ENCODE measurements at regions not wholly inside any gene's neighbourhood (a gene's known extent, or its start where the extent isn't known, plus 50 kb on each side); places are given as distances from the start of the nearest gene placed in this dataset.
A peak's percentile ranks its signal among the peaks of the same experiment; 100 is the strongest.
"Not testable (repeated sequence)": the region's sequence is repeated elsewhere in the genome, so short reads cannot be mapped to it uniquely, and the experiment has no call there.

DNA sequence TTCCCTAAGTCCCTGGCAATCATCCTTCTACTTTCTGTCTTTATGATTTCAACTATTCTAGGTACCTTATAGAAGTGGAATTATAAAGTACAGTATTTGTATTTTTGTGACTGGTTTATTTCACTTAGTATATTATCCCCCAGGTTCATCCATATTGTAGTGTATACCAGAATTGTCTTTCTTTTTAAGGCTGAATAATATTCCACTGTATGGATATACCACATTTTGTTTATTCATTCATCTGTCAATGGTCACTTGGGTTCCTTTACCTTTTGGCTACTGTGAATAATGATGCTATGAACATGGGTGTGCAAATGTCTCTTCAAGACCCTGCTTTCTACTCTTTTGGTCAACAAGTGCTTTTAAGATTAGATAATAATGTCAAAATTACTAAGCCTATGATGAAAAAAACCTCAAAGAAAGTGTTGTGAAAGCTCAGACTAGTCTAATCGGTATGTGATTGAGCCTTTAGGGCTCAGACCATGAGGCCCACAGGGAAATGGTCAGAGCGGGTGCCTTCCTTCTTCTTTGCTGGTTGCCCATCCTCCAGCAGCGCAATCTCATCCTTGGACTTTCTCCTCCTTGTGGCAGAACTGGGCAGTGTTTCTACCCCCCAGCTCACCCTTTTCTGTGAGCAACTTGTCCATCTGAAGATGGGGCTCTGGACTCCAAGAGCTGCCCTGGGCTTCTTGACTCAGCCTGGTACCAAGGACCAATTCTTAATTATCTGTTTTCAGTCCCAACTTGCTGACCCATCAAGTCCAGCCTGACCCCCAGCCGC lies 105.4 kb downstream of the TTC8 start:
- no peak for DNase-seq (ENCODE audit: low read depth)

DNA sequence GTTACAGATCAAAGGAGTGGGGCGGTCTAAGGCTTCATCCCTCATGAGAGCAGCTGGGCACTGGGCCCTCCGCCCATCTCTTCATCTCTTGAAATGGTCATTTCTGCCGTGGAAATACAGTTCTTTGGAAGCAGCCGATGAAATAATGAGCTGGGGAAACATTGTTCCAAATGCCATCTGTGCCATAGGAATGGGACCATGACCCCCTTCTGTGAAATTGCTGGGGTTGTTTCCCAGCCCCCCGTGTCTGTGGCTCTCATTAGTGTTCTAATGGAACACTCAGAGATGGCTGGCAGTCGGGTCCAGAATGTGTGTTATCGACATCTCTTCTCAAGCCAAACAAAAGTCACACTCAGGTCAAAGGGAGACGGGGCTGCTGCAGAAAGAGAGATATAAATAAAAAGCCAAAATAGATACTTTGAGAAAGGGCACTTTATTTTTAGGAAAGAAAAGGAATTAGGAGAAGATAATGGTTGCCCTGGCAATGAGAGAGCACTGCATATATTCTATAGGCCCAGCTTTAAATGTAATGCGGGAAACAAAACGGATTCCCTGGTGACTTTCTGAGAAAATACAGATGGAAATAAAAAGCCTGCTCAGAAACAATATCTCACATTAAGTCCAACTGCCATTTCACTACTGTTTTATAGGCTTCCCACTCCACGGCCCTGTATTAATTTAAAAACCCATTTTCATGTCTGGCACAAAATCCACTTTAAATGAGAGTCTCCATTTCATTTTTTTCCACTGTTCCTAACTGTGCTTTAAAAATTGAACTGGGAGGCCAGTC lies 107.1 kb downstream of the TTC8 start:
- no peak for DNase-seq (ENCODE audit: low read depth)

DNA sequence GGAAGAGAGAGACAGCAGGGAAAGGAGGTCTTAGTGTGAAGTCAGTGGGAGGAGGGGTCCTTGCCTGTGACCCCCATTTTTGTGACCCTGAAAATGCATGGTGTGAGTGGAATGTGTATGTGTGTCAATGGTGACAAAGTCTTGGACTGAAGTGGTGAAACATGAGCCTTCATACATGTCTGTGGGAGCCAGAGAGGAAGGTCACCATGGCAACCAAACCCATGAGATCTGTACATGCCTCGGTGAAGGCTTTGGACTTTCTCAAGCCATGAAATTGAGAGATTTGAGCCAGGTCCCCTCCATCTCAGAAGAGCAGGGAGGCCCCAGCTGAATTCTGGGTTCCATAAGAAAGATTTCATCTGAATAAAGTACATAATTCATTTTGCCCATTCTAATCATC lies 108.7 kb downstream of the TTC8 start:
- DNase-seq (ENCODE audit: low read depth) = no peak

DNA sequence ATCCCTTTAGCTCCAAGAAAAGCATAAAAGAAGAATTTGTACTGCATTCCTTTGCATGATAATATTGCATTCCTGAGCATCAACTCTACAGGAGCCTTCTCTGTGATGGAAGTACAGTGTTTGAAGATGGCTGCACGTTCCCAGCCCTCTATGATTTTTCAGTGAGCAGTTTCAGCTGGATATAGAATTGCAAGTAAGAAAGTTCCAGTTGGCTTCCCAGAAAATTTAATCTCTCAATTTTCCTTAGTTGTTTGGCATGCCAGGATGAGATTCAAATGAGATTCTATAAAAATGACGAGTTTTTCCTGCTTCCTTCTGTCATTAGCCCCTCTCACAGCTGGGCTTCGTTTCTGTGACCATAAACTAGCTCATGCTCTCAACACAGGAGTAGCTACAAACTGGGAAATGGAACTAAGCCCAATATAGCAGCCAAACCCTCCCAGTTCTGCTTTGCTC lies 109.9 kb downstream of the TTC8 start:
- DNase-seq (ENCODE audit: low read depth) = no peak

DNA sequence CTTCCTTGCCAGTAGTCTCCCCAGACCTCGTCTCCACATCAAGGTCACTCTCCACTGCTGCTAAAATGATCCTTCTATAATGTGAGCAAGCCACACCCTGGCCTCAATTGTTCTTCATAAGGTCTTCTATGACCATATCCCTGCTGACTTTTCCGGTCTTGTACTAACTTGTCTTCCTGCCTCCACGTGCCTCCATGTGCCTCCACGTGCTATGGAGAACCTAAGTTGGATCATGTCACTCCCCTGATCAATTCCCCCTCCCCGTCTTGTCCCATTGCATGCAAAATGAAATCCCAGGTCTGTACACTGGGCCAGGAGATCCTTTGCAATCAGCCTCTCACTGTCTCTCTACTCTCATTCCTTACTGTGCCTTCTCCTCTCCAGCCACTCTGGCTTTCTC lies 110.6 kb downstream of the TTC8 start:
- no peak for DNase-seq (ENCODE audit: low read depth)

DNA sequence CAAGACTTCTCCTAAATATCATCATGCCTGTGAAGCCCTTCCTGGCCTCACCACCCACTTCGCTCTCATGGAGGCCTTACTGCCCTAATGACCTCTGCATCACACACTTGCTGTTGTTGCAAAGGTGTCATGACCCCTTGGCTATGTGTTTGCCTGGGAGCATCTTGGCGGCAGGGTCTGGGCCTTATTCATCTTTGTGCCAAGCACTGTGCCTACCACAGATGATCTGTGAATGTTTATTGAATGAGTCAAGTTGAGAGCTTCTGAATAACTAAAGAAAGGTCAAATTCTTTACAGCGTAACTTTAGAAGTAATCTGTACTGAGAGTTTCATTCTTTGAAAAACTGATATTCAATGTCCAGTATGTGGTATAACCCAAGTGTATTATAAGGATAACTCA lies 113.3 kb downstream of the TTC8 start:
- DNase-seq (ENCODE audit: low read depth) = no peak

DNA sequence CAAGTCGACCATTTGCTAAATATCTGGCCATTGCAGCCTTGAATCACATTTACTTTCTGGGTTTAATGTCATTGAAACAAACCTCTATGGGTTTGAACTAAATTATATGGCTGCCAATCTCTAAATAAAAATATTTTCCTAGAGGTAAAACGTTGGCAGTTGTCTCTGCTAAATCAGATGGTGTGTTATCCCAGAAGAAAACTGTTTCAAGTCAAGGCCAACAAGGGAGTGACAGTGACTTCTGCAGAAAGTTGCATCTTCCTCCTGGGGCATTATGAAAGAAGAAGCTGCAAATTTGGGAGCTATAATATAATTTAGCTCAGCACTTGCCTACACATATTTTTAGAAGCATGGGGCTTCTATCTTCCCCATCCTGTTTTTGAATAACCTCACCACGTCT lies 116.2 kb downstream of the TTC8 start:
- no peak for DNase-seq (ENCODE audit: low read depth)

DNA sequence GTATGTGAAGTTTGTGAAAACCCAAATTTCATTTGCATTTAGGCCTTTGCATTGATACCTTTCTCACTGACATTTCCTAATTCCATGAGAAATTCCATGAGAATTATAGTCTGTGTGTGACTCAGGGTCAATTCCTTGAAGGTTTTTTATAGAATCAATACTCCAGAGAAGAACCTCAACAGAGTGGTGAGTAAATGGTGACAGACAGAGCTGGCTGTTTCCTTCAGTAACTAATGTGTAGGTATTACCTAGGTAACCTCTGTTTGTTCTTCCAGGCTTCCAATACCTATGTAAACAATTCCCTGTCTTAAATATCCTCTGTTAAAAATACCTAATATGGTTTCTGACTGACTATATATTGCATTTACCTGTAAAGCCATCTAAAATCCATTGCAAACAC lies 117.0 kb downstream of the TTC8 start:
- no peak for DNase-seq (ENCODE audit: low read depth)

DNA sequence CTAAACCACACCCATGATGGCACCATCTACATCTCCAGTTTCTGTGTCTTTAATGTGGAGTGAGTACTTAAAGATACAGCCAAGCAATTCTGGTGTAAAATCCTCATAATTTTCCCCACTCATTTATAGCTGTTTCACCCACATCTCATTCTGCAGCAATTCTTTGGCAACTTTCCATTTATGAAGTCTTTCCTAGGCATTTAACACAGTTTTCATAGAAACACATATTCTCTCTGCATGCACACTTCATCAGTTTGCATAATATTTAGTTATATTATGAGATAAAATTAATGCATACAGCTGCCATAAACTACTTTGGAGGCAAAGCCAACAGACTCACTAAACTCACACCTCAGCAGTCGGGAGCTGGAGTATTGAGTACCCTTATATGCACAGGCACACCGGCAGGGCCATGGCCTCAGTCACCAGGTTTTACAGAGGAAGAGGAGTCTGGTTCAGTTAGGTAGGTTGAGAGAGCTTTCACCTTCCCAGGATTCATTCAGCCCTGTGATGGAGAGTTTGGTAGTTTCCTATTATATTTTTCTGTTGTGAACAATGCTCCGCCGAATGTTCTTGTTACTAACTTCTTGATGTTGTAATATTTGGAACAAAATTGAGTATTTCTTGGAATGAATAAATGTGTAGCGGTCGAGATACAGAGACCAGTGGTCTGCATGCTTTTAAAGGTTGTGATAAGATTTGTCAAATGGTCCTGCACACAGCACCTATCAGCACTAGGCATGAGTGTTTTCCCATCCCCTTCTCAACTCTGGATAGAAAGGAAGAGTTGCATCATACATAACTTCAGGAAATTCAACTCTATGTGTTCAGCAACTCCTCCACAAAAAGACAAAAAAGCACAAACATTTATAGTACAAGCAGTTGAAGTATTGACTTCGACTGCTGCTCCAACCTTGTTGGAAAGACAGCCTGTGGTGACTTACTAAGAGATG lies 123.5 kb downstream of the TTC8 start:
- DNase-seq (ENCODE audit: low read depth) = no peak

DNA sequence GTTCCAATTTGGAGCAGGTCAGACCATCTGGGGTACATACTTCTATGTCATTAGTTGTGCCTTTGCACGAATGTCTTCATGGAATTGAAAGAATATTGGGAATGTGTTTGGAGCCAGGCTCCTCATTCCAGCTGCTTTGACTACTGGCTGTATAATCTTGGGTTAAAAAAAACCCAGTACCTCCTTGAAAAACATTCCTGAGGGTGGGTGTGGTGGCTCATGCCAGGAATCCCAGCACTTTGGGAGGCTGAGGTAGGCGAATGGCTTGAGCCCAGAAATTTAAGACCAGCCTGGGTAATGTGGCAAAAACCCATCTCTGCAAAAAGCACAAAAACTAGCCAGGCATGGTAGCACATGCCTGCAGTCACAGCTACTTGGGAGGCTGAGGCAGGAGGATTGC lies 125.6 kb downstream of the TTC8 start:
- DNase-seq (ENCODE audit: low read depth) = no peak

DNA sequence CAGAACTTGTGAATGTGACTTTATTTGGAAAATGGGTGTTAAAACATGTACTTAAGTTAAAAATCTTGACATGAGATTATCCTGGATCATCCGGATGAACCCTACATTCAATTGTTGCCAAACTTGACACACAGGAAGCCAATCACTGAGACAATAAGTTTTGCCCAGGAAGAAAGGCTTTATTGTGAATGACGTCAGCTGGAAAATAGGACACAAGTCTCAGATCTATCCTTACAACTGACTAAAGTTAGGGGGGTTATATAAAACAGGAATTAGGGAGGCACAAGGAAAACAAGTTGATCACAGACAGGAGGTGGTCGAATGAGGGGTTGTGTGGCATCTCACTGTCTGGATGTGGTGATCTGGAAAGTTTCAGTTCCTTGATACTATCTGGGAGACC lies 126.9 kb downstream of the TTC8 start:
- DNase-seq (ENCODE audit: low read depth) = no peak

DNA sequence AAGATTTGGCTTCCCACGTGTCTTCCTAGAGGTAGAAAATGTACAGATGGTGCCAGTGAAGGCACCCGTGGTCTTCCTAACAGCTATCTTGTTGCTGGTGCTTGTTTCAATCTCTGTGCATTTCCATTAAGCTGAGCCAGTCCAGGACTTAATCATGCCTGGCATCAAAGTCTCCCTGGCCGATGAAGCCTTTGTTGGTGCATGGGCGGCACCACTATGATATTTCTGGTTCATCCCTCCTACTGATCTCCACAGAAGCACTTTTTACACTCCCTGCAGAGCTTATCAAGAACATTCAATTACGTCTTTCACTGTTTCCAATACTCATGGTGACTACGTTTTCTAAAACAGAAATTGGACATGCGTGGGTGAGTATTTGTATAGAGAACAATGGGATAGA lies 128.4 kb downstream of the TTC8 start:
- no peak for DNase-seq (ENCODE audit: low read depth)

DNA sequence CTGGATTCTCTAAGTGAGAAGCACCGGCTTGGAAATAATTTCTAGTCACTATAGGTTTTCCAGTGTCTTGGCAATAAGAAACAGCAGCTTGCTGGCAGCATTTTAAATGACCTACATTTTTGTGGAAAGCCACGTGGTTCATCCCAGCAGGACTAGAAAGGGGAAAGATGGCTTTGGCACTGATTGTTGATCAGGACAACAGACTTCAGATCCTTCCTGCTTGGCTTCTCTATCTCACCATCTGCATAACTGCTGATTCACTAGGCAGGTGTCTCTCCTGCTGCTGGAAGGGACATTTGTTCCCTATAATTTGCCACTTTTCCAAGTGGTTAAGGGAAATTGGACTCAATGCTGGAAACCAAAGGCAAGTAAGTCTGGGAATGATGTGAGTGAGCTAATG lies 131.0 kb downstream of the TTC8 start:
- peak; percentile 47 for DNase-seq (ENCODE audit: low read depth)

DNA sequence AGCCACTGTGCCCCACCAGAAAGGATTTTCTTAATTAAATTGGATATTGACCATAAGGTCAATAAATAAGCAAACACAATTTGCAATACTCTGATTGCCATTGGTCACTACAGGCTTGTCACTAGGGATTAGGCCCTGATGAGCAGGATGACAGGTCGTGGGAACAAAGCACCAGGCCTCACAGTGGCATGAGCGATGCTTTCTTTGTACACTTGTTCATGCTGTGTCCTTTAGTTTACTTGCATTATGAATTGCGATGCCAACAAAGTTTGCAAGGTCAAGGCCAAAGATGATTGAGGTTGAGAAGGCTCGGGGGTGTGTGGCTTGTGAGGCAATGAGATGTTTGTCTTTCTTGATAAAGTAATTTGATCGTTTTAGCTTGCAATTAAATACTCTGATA lies 136.0 kb downstream of the TTC8 start:
- DNase-seq (ENCODE audit: low read depth) = no peak

DNA sequence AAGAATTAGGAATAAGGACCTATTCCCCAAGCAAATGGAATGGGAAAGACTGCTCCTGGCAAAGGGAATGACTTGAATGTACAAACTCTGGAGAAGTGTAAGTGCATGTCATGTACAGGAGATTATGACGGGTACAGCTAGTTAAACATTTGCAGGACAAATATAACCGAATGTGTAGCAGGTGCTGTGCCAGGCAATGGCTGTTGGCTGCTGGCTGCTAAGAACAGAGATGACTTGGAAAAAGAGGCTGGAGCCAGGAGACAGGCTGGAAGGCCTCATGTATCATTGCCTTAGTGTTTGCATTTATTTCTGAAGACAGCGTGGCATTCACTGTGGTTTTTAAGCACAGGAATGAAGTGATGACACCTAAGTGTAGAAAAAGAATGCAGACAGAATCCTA lies 136.8 kb downstream of the TTC8 start:
- no peak for DNase-seq (ENCODE audit: low read depth)

DNA sequence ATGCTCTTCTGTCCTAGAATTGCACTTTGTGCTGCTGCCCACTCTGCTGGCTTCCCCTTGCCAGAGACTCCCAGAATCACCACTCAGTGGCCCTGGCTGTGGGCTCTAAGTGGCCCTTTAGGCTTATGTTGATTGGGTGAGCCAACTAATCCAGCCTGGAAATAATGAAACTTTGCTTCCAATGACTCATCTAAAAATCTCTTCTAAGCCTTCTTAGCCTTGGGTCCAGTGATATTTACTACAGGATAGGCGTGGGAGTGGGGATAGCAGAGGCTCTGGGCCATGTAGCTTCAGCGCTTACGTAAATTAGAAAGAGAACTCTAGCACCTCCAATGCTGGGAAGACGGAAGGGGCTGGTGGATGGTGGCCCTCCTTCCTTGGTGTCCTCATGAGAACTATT lies 137.9 kb downstream of the TTC8 start:
- no peak for DNase-seq (ENCODE audit: low read depth)

DNA sequence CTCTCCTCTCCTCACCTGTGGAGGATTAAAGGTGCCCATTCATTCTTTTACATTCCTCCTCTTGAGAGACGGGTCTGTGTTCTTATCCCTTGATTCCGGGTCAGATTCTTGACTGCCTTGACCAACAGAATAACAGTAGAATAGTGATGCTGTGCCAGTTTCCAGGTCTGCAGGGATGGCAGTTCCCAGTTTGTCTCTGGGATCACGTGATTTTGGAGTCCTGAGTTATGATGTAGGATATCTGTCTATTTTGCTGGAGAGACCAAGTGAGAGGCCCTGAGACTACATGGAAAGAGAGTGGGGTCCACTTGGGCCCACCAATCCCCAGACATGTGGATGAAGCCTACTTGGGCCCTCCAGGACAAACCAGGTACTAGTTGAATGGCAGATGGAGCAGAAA lies 142.8 kb downstream of the TTC8 start:
- DNase-seq (ENCODE audit: low read depth) = no peak

DNA sequence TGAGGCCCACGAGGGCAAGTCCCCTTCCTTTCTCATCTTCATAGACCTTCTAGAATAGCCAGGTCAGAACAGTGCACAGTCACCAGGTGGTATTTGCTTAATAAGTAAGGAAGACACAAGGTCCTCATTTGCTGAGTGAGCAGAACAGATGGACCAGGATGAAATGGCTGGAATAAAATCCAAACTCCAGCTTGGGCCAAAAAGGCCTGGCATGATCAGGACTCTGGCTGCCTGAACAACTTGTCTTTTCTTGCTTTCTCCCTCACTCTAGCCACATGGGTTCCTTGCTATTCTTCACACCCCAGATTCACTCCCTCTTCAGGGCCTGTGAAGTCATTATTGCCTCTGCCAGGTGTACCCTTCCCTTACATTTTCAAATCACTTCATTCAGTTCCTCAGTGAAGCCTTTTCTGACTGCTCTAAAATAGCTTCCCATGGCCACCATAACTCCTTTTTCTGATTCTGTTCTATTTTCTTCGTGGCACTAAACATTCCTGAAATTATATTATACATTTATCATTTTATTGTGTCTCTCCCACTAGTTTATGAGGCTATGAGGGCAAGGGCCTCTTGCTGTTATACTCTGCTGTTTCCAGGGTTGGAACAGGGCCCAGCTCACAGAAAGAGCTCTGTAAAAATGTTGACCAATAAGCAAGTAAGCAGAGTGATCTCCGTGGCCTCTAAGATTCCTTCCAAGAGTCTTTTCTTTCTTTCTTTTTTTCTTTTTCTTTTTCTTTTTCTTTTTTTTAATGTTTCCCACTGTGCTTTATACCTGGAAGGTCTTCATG lies 150.8 kb downstream of the TTC8 start:
- DNase-seq (ENCODE audit: low read depth) = no peak

DNA sequence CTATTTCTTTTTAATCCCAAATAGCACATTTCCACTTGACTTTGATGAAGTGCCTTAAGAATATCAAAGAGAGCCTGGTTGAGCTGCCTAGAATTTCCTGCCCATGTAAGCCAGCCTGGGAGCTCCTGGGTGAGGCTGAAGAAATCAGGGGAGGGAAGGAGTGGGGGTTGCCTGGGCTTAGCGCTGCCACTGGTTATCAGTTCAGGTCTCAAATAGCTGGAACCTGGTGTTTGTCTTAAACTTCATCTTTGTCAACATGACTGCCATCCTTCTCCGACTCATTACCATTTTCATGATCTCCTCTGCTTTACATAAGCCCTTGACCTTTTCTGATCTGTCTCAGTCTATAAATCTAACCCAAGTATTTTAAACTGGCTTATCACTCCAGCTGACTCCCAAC lies 151.5 kb downstream of the TTC8 start:
- DNase-seq (ENCODE audit: low read depth) = no peak

DNA sequence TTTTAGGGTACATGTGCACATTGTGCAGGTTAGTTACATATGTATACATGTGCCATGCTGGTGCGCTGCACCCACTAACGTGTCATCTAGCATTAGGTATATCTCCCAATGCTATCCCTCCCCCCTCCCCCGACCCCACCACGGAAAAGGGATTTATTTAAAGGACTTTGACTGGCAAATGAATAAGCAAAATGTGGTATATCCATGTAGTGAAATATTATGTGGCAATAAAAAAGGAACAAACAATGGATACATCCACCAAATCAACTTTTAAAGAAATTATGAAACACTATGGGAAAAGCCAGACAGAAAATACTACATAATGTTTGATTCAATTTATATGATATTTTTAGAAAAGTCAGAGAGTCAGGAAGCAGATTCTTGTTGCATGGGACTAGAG lies 156.5 kb downstream of the TTC8 start:
- not testable (repeated sequence) for DNase-seq (ENCODE audit: low read depth)

DNA sequence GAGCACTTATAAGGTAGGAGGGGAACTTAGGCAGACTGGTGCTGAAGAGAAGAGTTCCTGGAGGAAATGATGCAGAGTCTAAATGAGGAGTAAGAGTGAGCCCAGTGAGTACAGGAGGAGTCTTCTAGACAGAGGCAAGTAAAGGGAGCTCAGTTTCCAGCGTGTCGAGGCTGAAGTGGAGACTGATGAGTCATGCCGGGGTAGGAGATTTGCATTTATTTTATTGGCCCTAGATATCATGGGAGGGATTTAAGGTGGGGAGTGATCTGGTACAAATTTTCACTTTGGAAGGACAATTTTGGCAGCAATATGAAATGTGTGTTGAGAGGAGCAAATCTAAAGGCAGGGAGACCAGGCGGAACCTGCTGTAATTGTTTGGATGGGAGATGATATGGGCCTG lies 157.5 kb downstream of the TTC8 start:
- DNase-seq (ENCODE audit: low read depth) = no peak

All from forelimb muscle (tissue), 1 donor.